DMS79 (cell line): ENCODE measurements at regions not wholly inside any gene's neighbourhood (a gene's known extent, or its start where the extent isn't known, plus 50 kb on each side); places are given as distances from the start of the nearest gene placed in this dataset.
A peak's percentile ranks its signal among the peaks of the same experiment; 100 is the strongest.

ENCODE experiments used
- DNase-seq: peaks from one replicate; lab custom pipeline; 2025; lab: John Stamatoyannopoulos, UW

GRCh38 chr14:71636076-71636475 lies 296.2 kb upstream of the RGS6 start:
- no peak for DNase-seq

DNA sequence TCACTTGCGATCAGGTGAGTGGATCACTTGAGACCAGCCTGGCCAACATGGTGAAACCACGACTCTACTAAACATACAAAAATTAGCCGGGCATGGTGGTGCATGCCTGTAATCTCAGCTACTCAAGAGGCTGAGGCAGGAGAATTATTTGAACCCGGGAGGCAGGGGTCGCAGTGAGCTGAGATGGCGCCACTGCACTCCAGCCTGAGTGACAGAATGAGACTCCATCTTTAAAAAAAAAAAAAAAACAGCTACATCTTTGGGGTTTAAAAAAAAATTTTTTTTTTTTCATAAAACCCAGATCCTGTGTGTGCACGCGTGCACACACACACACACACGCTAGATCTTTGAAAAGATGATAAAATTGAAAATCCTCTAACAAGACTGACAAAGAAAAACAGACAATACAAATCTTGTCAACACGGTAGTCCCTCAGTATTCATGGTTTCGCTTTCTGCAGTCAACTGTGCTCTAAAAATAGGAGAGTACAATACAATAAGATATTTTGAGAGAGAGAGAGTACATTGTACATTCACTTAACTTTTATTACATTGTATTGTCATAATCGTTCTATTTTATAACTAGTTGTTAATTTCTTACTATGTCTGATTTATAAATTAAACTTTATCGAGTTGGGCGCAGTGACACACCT lies 295.3 kb upstream of the RGS6 start:
- DNase-seq: no peak

GRCh38 chr14:71638523-71639196 lies 293.6 kb upstream of the RGS6 start:
- DNase-seq: no peak

DNA sequence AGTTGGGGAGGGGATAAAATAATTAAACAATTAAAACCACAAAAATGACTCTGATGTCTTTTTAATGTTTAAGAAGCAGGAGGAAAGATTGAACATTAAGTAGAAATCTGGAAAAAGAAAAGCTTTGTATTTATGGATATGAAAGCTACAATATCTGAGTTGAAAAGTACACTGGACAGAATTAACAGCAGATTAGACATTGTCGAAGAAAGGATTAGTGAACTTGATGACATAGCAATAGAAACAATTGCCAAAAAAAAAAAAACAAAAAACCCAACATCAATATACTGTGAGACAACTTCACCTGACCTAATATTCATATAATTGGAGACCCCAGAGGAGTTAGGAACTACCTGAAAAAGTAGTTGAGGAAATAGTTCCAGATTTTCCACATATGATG lies 289.5 kb upstream of the RGS6 start:
- DNase-seq: no peak

GRCh38 chr14:71645656-71646055 lies 286.6 kb upstream of the RGS6 start:
- no peak for DNase-seq

GRCh38 chr14:71646518-71646917 lies 285.7 kb upstream of the RGS6 start:
- no peak for DNase-seq

DNA sequence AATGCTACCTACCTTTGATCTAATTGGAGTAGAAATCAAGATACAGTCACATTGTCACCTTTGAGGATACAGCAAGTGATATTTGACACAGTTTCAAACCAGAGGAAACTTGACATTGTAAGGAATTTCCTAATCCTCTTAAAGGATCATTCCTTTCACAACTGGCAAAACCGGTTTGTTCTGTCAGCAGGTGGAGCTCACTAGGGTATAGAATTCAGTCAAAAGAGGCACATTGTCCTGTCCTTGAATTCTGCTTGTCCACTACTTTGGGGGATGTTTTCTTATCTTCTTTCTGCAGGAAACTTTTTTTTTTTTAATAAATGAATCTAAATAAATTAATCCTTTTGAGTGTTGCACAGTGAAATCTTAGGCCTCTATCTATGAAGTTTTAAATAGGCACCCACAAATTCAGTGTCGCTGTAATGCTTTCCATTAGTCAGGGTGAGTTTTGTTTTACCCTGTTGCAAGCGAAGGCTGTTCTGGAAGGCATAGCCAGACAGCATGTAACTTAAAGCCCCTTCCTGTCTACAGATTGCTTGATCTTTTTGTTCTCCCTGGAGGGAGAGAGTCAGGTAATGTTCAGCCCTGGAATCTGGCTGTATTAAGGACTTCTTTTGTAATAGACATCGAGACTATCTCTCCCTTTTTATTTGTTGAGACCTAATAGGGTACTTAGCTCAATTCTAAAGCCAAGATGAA lies 285.0 kb upstream of the RGS6 start:
- DNase-seq: peak; percentile 78

- DNase-seq: no peak
These were observed 283.5 kb upstream of the RGS6 start for GRCh38 chr14:71648725-71649124.

- DNase-seq: no peak
These were observed 282.0 kb upstream of the RGS6 start for GRCh38 chr14:71650187-71650755.

GRCh38 chr14:71651228-71651627 lies 281.0 kb upstream of the RGS6 start:
- DNase-seq: no peak

DNA sequence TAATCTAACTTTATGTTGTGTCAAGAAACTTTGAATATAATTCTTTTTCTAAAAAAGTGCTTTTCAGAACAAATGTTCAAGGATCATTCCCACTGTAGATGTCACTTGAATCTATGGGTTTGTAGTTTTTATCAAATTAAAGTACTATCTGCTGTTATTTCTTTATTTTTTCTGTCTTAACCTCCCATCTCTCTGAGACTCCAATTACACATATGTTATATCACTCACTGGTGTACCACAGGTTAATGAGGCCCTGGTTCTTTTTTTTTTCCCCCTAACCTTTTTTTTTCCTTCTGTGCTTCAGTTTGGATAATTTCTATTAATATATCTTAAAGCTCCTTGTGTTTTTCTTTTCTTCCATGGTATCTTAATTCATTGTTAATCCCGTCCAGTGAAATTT lies 279.9 kb upstream of the RGS6 start:
- DNase-seq: no peak

- no peak for DNase-seq
These were observed 277.4 kb upstream of the RGS6 start for GRCh38 chr14:71654810-71655209.

DNA sequence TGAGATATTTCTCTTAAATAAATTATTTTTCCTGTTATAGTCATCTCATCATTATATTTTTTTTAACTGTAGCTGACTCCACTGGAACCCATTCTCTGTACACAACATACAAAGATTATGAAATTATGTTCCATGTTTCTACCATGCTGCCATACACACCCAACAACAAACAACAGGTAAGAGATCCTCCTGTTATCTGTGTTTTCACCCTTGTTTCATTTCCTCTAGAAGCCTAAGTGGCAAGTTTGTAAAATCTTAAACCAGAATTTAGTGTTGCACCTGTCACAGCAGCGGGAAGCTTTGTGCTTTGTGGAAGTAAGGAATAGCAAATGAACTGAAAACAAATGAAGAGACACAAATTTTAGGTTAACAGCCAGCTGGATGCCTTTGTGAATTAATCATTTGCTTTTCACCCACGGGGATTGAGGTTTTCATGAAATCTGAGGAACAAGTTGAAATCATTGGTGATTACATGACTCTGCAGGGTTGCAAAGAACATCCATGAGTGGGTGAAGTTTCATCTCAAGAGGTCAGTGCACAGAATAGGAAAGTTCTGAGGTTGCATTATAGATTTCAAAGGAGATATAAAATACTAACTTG lies 273.9 kb upstream of the RGS6 start:
- DNase-seq: no peak

DNA sequence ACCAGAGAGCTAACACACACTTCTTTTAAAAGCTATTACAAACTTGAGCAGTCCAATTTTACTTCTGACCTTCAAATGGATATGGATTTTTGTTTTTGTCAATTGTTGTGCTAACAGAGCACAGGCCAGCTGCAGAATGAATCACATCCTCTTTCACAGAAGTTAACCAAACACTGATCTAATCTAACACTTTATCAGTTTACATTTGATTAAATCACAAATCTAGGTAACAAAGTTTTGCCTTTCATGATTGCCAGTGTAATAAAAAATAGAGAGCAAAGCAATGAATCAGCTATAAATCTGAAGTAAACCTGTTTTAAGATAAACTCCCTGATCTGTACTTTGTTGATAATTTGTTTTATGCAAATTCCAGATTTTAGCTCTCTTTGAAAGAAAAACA lies 273.1 kb upstream of the RGS6 start:
- no peak for DNase-seq

DNA sequence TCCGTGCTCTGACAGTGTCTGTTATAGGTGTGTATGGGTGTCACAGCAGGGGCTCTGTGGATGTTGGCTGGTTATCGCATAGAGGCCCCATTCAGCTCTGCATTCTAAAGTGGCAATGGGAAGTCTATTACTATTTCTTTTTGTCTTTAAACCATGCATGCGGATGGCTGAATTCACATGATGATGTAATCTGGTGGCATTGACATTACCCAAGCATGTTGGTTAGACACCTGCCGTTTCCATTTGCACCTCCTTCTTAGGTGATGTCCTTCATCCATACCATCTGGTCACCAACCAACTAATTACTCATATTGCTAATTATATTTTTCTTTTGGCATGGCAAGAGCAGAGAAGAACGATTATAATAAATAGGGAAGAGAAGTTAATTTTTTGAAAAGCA lies 270.8 kb upstream of the RGS6 start:
- DNase-seq: no peak

- DNase-seq: no peak
These were observed 269.9 kb upstream of the RGS6 start for GRCh38 chr14:71662291-71662790.

DNA sequence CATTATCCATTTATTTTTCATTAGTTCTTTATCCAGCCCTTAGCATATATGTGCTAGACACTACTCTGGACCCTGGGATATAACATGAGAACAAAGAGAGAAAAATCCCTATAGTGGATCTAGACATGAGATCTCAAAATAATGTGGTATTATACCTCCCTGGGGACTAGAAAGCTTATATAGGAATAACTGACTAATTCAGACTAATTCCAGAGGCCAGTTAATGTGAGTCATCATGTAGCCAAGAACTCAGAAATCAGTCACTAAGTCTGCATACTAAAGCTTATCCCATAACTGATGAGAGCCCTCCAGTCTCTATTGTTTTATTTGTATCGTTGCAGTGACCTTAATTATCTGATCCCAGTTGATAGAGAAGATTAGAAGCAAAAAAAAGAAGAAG lies 267.1 kb upstream of the RGS6 start:
- no peak for DNase-seq

- no peak for DNase-seq
These were observed 266.4 kb upstream of the RGS6 start for GRCh38 chr14:71665781-71666180.

DNA sequence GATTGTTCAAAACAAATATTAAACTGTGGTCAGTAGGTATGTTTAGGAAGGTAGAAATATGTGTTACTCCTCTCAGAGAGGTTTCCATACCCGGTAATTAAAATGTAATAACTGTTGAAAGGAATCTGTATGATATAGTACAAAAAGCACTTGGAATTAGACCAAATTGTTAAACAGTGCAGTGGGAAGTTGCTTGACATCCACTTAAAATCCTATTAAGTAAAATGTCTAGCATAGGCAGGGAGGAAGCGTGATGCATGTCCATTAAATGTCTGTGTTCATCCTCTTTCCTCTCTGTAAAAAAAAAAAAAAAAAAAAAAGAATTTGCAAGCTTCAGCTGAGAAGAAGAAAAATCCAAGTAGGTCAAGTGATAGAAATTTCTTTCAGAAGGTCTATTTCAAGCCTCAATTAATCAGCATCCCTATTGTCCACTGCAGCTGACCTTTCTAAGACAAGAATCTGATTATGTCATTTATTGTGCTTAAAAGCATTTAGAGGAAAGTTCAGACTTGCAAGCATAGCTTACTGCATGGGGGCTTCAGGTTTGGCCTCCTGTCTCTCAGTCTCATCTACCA lies 265.6 kb upstream of the RGS6 start:
- DNase-seq: no peak

GRCh38 chr14:71668186-71668912 lies 263.9 kb upstream of the RGS6 start:
- DNase-seq: no peak

GRCh38 chr14:71672596-71672995 lies 259.6 kb upstream of the RGS6 start:
- DNase-seq: no peak
